Glutamatergic neuron (in vitro differentiated cells): ENCODE measurements at regions not wholly inside any gene's neighbourhood (a gene's known extent, or its start where the extent isn't known, plus 50 kb on each side); places are given as distances from the start of the nearest gene placed in this dataset.

Experiments
- DNase-seq: peaks from one replicate; pipeline ENCODE4 v3.0.0; 2022
- H3K27ac Mint-ChIP-seq: one replicate; pipeline ENCODE4 v1.8.0; 2020; ENCODE audit warnings: mild to moderate bottlenecking, mixed read lengths, inconsistent platforms; ENCODE audit not compliant: unreplicated experiment
- H3K27me3 Mint-ChIP-seq: one replicate; pipeline ENCODE4 v1.8.0; 2020; ENCODE audit warnings: mild to moderate bottlenecking, moderate library complexity, mixed read lengths, inconsistent platforms; ENCODE audit not compliant: unreplicated experiment
- H3K36me3 Mint-ChIP-seq: one replicate; pipeline ENCODE4 v1.8.0; 2020; ENCODE audit warnings: mild to moderate bottlenecking, mixed read lengths, inconsistent platforms; ENCODE audit not compliant: unreplicated experiment
- H3K4me1 Mint-ChIP-seq: one replicate; pipeline ENCODE4 v1.8.0; 2020; ENCODE audit warnings: mild to moderate bottlenecking, low read depth, mixed read lengths, inconsistent platforms; ENCODE audit not compliant: unreplicated experiment
- H3K4me3 Mint-ChIP-seq: one replicate; pipeline ENCODE4 v1.8.0; 2020; ENCODE audit warnings: mild to moderate bottlenecking, mixed read lengths, inconsistent platforms; ENCODE audit not compliant: unreplicated experiment
- H3K9me3 Mint-ChIP-seq: one replicate; pipeline ENCODE4 v1.8.0; 2020; ENCODE audit warnings: mild to moderate bottlenecking, moderate library complexity, mixed read lengths, inconsistent platforms; ENCODE audit not compliant: unreplicated experiment
- TF ChIP-seq, protein P1 (sequence below): fragments of 200-600 bp; sonication (generic); IDR thresholded peaks from one replicate; pipeline ENCODE4 v1.5.0; 2021; ENCODE audit not compliant: partially characterized antibody, unreplicated experiment

DNA sequence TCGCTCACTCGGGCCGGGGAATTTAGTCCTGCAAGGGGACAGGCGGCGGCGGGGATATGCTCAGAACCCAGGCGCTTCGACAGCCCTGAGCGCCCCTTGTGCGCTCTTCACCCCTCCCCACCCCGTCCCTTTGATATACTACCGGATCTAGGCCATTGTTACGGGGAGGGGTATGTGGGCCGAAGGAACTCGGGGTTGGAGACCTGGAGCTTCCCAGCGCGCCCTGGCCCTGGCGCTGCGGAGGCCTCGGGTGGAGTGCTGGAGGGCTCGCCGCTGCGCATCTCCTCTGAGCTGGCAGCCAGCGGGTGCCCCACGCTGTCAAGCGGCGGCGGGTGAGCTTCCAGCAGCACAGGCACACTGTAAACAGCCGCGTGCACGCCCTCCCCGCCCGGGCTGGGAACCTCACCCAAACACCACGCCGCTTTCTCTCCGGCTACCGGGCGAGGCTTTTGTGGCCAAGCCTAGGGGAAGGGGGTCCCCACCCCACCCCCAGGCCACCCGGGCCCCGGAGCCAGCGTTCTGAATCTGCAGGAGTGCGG is 54.5 kb upstream of the BCOR start:
- H3K4me1 Mint-ChIP-seq = peaks cover 11% of the 10 kb centered on the region
- TF ChIP-seq, protein P1, sequence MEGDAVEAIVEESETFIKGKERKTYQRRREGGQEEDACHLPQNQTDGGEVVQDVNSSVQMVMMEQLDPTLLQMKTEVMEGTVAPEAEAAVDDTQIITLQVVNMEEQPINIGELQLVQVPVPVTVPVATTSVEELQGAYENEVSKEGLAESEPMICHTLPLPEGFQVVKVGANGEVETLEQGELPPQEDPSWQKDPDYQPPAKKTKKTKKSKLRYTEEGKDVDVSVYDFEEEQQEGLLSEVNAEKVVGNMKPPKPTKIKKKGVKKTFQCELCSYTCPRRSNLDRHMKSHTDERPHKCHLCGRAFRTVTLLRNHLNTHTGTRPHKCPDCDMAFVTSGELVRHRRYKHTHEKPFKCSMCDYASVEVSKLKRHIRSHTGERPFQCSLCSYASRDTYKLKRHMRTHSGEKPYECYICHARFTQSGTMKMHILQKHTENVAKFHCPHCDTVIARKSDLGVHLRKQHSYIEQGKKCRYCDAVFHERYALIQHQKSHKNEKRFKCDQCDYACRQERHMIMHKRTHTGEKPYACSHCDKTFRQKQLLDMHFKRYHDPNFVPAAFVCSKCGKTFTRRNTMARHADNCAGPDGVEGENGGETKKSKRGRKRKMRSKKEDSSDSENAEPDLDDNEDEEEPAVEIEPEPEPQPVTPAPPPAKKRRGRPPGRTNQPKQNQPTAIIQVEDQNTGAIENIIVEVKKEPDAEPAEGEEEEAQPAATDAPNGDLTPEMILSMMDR = no peak
- peak; percentile 31 for DNase-seq
- H3K9me3 Mint-ChIP-seq = peaks cover 3% of the 10 kb centered on the region
- peaks cover 9% of the 10 kb centered on the region for H3K27me3 Mint-ChIP-seq
- H3K4me3 Mint-ChIP-seq = peak overlapping the region; percentile 38
- no peaks in the 10 kb centered on the region for H3K36me3 Mint-ChIP-seq
- H3K27ac Mint-ChIP-seq = no peak overlapping the region

DNA sequence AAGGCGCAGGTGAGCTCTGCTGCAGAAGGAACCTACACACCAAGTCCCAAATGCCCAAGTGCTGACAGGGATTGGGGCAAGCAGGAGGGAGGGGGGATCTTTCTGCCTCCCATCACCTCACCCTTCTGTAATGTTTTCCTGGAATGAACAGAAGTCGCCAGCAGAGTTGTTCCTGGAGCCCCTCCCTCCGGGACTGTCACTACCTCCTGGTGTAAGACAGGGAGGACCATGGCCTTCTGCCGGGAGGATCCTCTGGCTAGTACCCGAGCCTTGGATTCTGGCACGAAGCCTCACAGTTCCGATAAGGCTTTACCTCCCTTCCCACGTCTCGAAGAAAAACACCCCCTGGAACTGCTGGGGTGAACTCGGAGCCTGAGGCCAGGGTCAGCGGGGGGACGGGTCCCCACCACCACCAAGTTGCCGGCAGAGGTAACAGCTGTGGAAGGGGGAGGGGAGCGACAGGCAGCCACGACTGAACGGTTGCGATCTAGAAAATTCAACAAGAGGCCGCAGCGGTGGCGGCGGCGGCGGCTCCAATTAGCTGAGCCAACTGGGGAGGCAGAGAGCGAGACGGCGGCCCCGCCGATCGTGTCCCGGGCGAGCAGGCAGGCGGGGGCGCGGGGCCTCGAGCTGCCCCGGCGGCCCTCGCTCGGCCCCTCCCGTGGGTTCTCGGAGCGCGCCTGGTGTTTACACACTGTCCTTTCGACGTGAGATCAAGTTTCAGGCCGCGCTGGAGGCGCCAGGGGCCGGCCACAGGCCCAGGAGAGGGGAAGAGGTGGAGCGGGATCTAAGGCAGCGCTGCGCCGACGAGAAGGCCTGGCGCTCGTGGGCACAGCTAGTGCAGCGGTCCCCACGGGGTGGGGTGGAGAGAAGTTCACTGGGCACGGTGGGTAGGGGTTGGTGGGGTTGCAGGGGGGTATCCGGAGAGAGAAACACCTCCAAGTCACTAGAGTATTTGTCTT is 53.7 kb upstream of the BCOR start:
- peak overlapping the region; percentile 38 for H3K4me3 Mint-ChIP-seq

DNA sequence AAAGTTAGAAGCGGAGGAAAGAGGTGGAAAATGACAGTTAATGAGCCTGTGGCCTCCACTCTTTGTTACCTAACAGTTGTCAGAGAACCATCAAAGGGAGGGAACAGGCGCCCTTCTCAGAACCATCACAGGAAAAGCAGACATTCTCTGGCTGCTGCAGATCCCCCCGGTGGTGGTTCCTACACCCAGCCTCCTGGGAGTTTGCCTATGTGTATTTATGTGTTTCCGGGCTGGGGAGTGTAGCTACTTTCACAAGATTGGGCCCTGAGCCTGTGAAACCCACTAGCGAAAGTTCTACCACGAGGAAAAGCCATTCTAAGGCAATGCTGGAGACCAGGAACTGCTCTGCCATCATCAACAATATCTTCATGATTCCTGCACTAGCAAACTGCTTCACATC is 52.7 kb upstream of the BCOR start:
- H3K4me3 Mint-ChIP-seq = peak overlapping the region; percentile 15
- peaks cover 8% of the 10 kb centered on the region for H3K27me3 Mint-ChIP-seq
- TF ChIP-seq, protein P1 = no peak
- H3K27ac Mint-ChIP-seq = peak overlapping the region; percentile 33
- H3K36me3 Mint-ChIP-seq = no peaks in the 10 kb centered on the region
- peaks cover 5% of the 10 kb centered on the region for H3K4me1 Mint-ChIP-seq
- DNase-seq = no peak
- H3K9me3 Mint-ChIP-seq = peaks cover 2% of the 10 kb centered on the region

More for the DNA sequence above, 53.7 kb upstream of the BCOR start:
- peak; percentile 59 for DNase-seq
- H3K27me3 Mint-ChIP-seq = peaks cover 8% of the 10 kb centered on the region
- H3K36me3 Mint-ChIP-seq = no peaks in the 10 kb centered on the region
- TF ChIP-seq, protein P1 = no peak
- peaks cover 2% of the 10 kb centered on the region for H3K9me3 Mint-ChIP-seq
- no peak overlapping the region for H3K27ac Mint-ChIP-seq
- H3K4me1 Mint-ChIP-seq = peaks cover 5% of the 10 kb centered on the region

DNA sequence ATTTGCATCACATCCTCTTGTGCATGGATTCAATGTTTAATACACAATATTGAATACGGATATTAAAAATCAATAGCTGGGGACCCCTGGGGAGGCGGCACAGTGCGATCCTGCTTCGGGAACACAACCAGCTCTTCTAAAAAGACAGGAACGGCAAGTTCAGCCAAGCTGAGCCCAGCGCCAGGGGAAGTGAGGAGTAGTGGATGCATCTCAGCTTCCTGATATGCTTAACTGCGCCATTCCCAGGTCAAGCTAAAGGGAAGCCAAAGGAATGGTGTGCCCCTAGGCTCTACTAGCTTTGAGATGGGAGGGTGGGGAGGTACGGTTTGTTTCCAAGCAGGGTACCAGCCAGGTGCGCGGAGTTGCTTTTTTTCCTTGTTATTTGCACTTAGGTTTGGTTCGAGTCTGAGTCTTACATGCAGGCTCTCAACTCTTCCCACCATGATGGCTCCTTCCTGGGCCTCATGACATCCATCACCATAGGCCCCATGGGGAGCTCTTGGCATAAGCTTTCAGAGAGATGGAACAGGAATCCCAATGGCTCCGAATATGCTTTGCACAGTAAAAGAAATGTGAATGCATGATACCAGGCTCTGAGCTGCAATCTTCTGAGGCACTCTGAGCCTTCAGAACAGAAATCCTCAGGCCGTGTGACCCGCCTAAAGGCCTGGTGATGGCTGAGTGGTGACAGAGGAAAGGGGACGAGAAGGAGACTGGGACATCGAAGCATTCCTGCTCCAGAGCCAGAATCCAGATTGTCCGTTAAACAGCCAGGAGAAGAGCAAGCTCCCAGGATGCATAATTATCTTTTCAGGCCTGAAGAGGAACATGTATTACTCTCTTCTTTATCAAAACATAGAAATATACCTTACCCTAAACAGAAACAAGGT is 51.8 kb upstream of the BCOR start:
- Mint-ChIP-seq H3K27me3 (peaks cover 7% of the 10 kb centered on the region), H3K9me3 (no peaks in the 10 kb centered on the region), H3K36me3 (no peaks in the 10 kb centered on the region), H3K27ac (peak overlapping the region; percentile 64), H3K4me3 (peak overlapping the region; percentile 64), H3K4me1 (peaks cover 8% of the 10 kb centered on the region)
- peak; percentile 16 for DNase-seq
- TF ChIP-seq, protein P1 = no peak
